Hematopoietic multipotent progenitor cell treated with erythropoietin and hydrocortisone succinate and interleukin-3 and kit ligand, for 6 days (in vitro differentiated cells): ENCODE measurements at regions not wholly inside any gene's neighbourhood (a gene's known extent, or its start where the extent isn't known, plus 50 kb on each side); places are given as distances from the start of the nearest gene placed in this dataset.
A peak's percentile ranks its signal among the peaks of the same experiment; 100 is the strongest.

Source experiments
- DNase-seq: peaks from one replicate; pipeline ENCODE4 v3.0.0-alpha.2; 2015

- DNase-seq: no peak
Observed at GRCh38 chr14:42441615-42442014, 834.9 kb downstream of the LRFN5 start.

DNA sequence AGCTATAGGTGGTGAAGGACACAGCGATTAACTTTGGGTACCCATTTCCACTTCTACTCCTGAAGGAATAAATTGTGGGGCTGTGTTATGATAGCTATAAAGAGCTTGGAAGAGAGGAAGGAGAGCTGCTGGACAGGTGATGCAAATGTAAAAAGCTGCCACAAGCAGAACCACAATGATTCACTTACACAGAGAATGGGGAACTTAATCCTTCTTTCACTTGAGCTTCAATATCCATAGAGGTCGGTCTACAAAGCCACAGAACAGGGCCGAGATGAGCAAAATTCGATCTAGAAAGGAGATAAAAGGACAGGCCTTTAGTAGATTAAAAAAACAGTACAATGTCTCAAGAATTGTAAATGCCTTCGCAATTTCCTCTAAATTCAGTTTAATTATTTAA is 831.1 kb downstream of the LRFN5 start:
- DNase-seq: peak; percentile 15

DNA sequence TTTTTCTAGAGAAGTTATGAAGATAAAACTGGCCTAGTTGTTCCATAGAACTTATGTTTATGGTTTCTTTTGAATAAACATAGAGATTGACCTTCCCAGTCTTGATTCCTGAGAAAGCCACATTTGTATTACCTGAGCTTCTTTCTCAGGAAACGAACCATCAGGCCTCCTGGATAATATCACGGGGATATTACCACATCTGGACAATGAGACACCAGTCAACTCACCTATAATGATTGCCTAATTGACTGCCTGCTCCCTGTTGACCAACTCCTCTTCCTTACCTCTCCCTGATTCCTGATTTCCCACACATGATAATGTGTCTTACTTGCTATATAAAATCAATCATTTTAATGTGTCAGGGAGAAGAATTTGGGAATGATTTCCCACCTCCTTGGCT is 822.7 kb downstream of the LRFN5 start:
- no peak for DNase-seq

DNA sequence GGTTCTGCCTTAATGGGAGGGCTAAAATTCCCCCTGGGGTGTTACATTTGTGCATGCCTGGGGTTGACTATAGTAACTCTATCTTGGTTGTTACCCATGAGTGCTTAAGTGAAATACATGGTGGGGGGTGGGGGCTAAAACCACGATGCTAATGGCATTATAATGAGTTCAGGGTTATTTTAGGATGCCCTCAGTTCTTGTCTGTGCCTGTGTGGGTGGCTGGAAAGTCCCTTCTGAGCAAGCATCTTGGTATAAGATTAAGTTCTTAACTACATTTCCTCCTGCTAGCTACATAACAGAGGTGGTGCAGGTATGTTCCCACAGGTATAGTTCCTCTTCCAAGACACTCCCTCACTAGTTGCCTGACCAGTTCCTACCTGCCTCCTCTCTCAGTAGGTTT is 822.3 kb downstream of the LRFN5 start:
- DNase-seq: no peak

GRCh38 chr14:42424501-42424900 is 817.8 kb downstream of the LRFN5 start:
- no peak for DNase-seq

GRCh38 chr14:42421377-42422078 is 814.9 kb downstream of the LRFN5 start:
- DNase-seq: no peak

- no peak for DNase-seq
Observed at GRCh38 chr14:42420071-42420470, 813.4 kb downstream of the LRFN5 start.

DNA sequence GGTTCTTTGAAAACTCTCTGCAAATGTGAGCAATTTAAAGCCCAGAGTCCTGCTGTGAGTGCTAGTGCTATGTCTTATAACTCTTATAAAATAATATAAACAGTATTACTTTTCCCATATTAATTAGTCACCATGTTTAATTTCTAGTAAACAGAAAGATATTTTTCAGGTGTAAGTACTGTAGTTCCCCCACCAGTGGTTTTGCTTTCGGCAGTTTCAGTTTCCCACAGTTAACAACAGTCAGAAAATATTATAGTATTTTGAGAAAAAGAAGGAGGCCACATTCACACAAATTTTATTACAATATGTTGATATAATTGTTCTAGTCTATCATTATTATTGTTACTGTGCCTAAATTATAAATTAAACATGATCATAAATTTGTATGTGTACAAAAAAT is 800.5 kb downstream of the LRFN5 start:
- no peak for DNase-seq

- DNase-seq: no peak
Observed at GRCh38 chr14:42391146-42391834, 784.6 kb downstream of the LRFN5 start.

DNA sequence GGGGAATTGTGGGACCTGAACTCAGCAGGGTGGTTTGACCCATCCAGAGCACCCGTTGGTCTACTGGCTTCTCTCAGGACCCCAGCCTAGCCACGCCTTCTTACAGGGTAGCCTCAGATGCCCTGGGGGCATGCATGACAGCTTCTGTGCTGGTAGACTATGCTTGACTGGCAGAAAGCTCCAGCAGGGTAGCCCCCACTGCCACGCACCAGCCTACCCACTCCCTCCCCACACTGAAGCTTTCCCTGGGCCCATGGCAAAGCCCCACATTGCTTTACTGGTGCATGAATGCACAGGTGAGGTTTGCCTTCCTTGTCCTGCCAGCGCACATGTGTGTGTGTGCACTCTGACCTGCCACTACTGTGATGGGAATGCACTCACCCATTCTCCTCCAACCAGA is 772.2 kb downstream of the LRFN5 start:
- DNase-seq: no peak

- no peak for DNase-seq
Observed at GRCh38 chr14:42378274-42378673, 771.6 kb downstream of the LRFN5 start.

GRCh38 chr14:42374332-42374731 is 767.7 kb downstream of the LRFN5 start:
- DNase-seq: no peak

GRCh38 chr14:42370056-42370455 is 763.4 kb downstream of the LRFN5 start:
- DNase-seq: no peak

- no peak for DNase-seq
Observed at GRCh38 chr14:42368234-42368633, 761.6 kb downstream of the LRFN5 start.

DNA sequence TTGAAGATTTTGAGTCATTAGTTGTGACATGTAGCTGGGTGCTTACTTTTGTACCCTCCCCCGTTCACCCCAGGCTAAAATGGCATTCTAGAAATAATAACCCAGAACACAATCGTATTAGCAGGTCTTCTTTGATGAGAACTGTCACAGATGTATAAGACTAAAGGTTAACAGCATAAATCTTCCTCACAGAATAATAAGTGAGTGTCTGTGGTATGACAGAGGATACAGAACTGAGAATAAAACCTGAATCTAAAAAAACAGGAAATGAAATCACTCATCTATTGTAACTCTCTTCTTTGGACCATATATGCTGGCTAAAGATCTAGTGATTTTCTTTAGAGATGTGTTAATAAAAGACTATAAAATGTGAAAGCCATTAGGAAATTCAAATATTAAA is 746.6 kb downstream of the LRFN5 start:
- DNase-seq: no peak

GRCh38 chr14:42335918-42336317 is 729.2 kb downstream of the LRFN5 start:
- no peak for DNase-seq

DNA sequence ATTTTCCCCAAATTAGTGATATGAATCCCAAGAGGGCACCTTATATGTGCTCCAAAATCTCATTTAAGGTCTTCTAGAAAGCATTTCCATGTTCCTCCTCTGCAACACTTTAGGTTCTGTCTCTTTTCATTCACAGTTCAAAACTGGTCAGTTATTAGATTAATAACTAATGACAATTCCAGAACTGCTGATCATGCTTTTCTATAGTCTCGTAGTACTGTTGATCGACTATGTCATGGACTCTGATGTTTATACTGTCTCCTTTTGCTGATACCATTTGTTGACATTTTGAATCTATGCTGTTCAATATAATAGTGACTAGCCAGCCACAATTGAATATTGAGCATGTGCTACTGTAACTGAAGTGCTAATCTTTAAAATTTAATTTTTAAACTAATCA is 728.3 kb downstream of the LRFN5 start:
- no peak for DNase-seq

- no peak for DNase-seq
Observed at GRCh38 chr14:42323426-42323825, 716.8 kb downstream of the LRFN5 start.

GRCh38 chr14:42322531-42323284 is 716.0 kb downstream of the LRFN5 start:
- DNase-seq: no peak

- DNase-seq: no peak
Observed at GRCh38 chr14:42319996-42320395, 713.3 kb downstream of the LRFN5 start.

GRCh38 chr14:42316693-42317092 is 710.0 kb downstream of the LRFN5 start:
- no peak for DNase-seq

DNA sequence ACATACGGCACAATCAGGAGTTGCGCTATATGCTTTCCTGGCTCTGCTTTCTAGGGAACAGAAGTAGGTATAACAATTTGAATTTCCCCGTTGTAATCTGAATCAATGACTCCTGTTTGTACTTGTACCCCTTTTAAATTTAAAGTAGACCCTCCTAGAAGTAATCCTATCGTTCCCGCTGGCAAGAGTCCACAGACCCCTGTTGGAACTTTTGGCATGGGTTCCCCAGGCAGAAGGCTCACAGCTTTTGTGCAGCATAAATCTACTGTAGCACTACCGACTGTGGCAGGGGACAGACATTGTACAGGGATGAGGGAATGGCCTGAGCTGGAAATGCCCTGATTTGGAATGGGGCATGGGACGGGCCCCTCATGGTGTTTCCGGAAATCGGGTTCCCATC is 705.2 kb downstream of the LRFN5 start:
- no peak for DNase-seq

- no peak for DNase-seq
Observed at GRCh38 chr14:42307239-42307825, 700.7 kb downstream of the LRFN5 start.

GRCh38 chr14:42299692-42300091 is 693.0 kb downstream of the LRFN5 start:
- no peak for DNase-seq
